GM18873 (cell line): ENCODE measurements at regions not wholly inside any gene's neighbourhood (a gene's known extent, or its start where the extent isn't known, plus 50 kb on each side); places are given as distances from the start of the nearest gene placed in this dataset.

Source experiments
- ATAC-seq: cut with Tn5 transposase; IDR thresholded peaks from one replicate; pipeline ENCODE4 v1.9.1; 2021; ENCODE audit warnings: mild to moderate bottlenecking, moderate library complexity, moderate number of reproducible peaks; ENCODE audit not compliant: unreplicated experiment, low FRiP score

- ATAC-seq: no peak
Observed at GRCh38 chr10:120960725-120961124, 109.6 kb downstream of the WDR11 start.

GRCh38 chr10:120961795-120962755 lies 110.9 kb downstream of the WDR11 start:
- no peak for ATAC-seq

GRCh38 chr10:120962756-120963593 lies 111.8 kb downstream of the WDR11 start:
- ATAC-seq: no peak

GRCh38 chr10:120963594-120964220 lies 112.5 kb downstream of the WDR11 start:
- ATAC-seq: no peak

GRCh38 chr10:120966657-120967045 lies 115.5 kb downstream of the WDR11 start:
- no peak for ATAC-seq

GRCh38 chr10:120969219-120969645 lies 118.1 kb downstream of the WDR11 start:
- ATAC-seq: no peak

GRCh38 chr10:120970595-120971529 lies 119.7 kb downstream of the WDR11 start:
- ATAC-seq: no peak

- no peak for ATAC-seq
Observed at GRCh38 chr10:120971671-120972070, 120.5 kb downstream of the WDR11 start.

- no peak for ATAC-seq
Observed at GRCh38 chr10:120972259-120972658, 121.1 kb downstream of the WDR11 start.

- ATAC-seq: no peak
Observed at GRCh38 chr10:120975072-120975867, 124.1 kb downstream of the WDR11 start.

- no peak for ATAC-seq
Observed at GRCh38 chr10:120975868-120976225, 124.7 kb downstream of the WDR11 start.

GRCh38 chr10:120977897-120978296 lies 126.7 kb downstream of the WDR11 start:
- ATAC-seq: no peak

- ATAC-seq: no peak
Observed at GRCh38 chr10:120978589-120979252, 127.6 kb downstream of the WDR11 start.

GRCh38 chr10:120979435-120980278 lies 128.5 kb downstream of the WDR11 start:
- ATAC-seq: no peak

GRCh38 chr10:120980279-120981255 lies 129.4 kb downstream of the WDR11 start:
- ATAC-seq: no peak

- no peak for ATAC-seq
Observed at GRCh38 chr10:120981601-120982391, 130.6 kb downstream of the WDR11 start.
